Fibroblast of lung (primary cell): ENCODE measurements at regions not wholly inside any gene's neighbourhood (a gene's known extent, or its start where the extent isn't known, plus 50 kb on each side); places are given as distances from the start of the nearest gene placed in this dataset.

Experiments used
- CTCF ChIP-seq, 2 donors: IDR thresholded peaks in 1 of 2; conservative IDR thresholded peaks in 1 of 2; 1 replicate in 1 of 2; 2 replicates in 1 of 2; pipeline ENCODE4 v1.5.1; 2011 to 2012; ENCODE audit warnings: low read length in 2 of 2, control low read depth in 1 of 2, inconsistent platforms in 1 of 2, low read depth in 1 of 2, mild to moderate bottlenecking in 1 of 2
- EZH2 ChIP-seq: IDR thresholded peaks from 2 replicates; pipeline ENCODE4 v1.5.1; 2012; ENCODE audit warnings: low read length, control low read depth, mild to moderate bottlenecking; ENCODE audit errors: missing control alignments

- TF ChIP-seq CTCF (conservative IDR thresholded peaks at IDR 0.05 in 1 of 2, IDR thresholded peaks at IDR 0.05 in 1 of 2; ENCODE audit: low read depth in 1 of 2, low read length in 2 of 2): no peak
- TF ChIP-seq EZH2: no peak
Observed at GRCh38 chr1:80365359-80366021, 1359.0 kb upstream of the ADGRL4 start.
